Activated naive CD4-positive, alpha-beta T cell treated with anti-CD3 and anti-CD28 coated beads for 36 hours (primary cell): ENCODE measurements at regions not wholly inside any gene's neighbourhood (a gene's known extent, or its start where the extent isn't known, plus 50 kb on each side); places are given as distances from the start of the nearest gene placed in this dataset.

Source experiments
- CTCF ChIA-PET: fragments of 350-600 bp; sonication (Branson Sonifier 250); formaldehyde crosslinking; loops from one replicate; lab custom pipeline; 2021; ENCODE audit warnings: antibody characterized with exemption; lab: Charles Lee
- DNase-seq: peaks from one replicate; pipeline ENCODE4 v3.0.0-alpha.2; 2020
- H3K27ac Mint-ChIP-seq: one replicate; pipeline ENCODE4 v1.8.0; 2021; ENCODE audit warnings: mild to moderate bottlenecking, mixed read lengths
- H3K27me3 Mint-ChIP-seq: one replicate; pipeline ENCODE4 v1.8.0; 2021; ENCODE audit warnings: low read depth, mixed read lengths
- H3K36me3 Mint-ChIP-seq: one replicate; pipeline ENCODE4 v1.8.0; 2021; ENCODE audit warnings: low read depth, mixed read lengths
- H3K4me1 Mint-ChIP-seq: one replicate; pipeline ENCODE4 v1.8.0; 2021; ENCODE audit warnings: low read depth, mixed read lengths
- H3K4me3 Mint-ChIP-seq: one replicate; pipeline ENCODE4 v1.8.0; 2021; ENCODE audit warnings: mild to moderate bottlenecking, moderate library complexity, mixed read lengths
- H3K9me3 Mint-ChIP-seq: one replicate; pipeline ENCODE4 v1.8.0; 2021; ENCODE audit warnings: mixed read lengths
- intact Hi-C: fragments of 100-400 bp; cut with micrococcal nuclease; formaldehyde crosslinking; loops from one replicate; pipeline ENCODE4 v1.15.1; 2023

GRCh38 chr1:200316148-200316803 lies 93.6 kb downstream of the ZNF281 start:
- Mint-ChIP-seq H3K9me3 (no peaks in the 10 kb centered on the region), H3K4me1 (no peaks in the 10 kb centered on the region), H3K36me3 (no peaks in the 10 kb centered on the region), H3K4me3 (no peak overlapping the region), H3K27me3 (peaks cover 8% of the 10 kb centered on the region), H3K27ac (no peak overlapping the region)
- intact Hi-C loops = no loop called here
- CTCF ChIA-PET = interaction anchor here (0.6 to 1.1 kb wide), 2 partner anchors 55 to 225 kb away, joined by 3 read pairs; no protein-coding TSS in a partner anchor
- DNase-seq = no peak

GRCh38 chr1:200314085-200314750 lies 95.6 kb downstream of the ZNF281 start:
- Mint-ChIP-seq H3K36me3 (no peaks in the 10 kb centered on the region), H3K27ac (no peak overlapping the region), H3K4me3 (no peak overlapping the region), H3K4me1 (no peaks in the 10 kb centered on the region), H3K9me3 (no peaks in the 10 kb centered on the region), H3K27me3 (peaks cover 8% of the 10 kb centered on the region)
- CTCF ChIA-PET = interaction anchor here (0.5 to 0.6 kb wide), 3 partner anchors 26 to 62 kb away, joined by 3 read pairs; no protein-coding TSS in a partner anchor
- intact Hi-C loops = no loop called here
- DNase-seq = no peak

DNA sequence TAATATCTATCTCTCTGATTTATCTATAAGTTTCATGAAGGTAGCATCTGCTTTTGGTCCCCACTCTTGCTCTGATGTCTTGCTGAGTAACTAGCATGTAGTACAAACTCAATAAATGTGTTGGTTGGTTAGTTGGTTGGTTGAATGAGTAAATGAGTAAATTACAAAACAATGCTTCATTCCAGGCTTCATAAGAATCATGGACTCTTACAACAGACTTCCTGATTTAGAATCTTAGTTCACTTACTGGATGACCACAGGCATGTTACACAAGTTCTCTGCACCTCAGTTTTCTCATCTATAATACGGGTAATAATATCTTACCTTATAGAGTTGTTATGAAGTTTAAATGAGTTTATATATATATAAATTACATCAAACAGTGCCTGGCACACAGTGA lies 98.6 kb downstream of the ZNF281 start:
- Mint-ChIP-seq H3K36me3 (no peaks in the 10 kb centered on the region), H3K9me3 (no peaks in the 10 kb centered on the region), H3K27me3 (peaks cover 2% of the 10 kb centered on the region), H3K4me1 (peaks cover 6% of the 10 kb centered on the region), H3K4me3 (no peak overlapping the region), H3K27ac (no peak overlapping the region)
- no peak for DNase-seq
- CTCF ChIA-PET = interaction anchor here (0.5 kb wide), 1 partner anchor 172 kb away, joined by 3 read pairs; no protein-coding TSS in a partner anchor
- intact Hi-C loops = no loop called here

DNA sequence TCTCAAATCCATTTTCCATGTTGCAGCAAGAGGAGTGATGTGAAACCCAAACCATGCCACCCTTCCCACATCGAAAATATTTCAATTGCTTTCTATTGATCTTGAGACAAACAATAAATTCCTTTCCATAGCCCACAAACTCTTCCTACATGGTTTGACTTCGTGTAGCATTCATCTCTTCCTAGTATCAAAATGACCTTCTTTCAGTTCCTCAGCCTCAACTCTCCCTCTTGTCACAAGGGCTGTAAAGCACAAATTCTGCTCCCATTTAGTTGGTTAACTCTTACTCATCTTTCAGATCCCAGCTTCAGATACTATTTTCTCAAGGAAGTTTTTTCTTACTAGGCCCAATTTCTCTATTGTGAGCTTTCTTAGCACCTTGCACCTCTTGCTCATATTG lies 99.0 kb downstream of the ZNF281 start:
- peaks cover 6% of the 10 kb centered on the region for H3K4me1 Mint-ChIP-seq
- no peaks in the 10 kb centered on the region for H3K9me3 Mint-ChIP-seq
- CTCF ChIA-PET = interaction anchor here (0.5 to 0.6 kb wide), 2 partner anchors 46 to 172 kb away, joined by 3 read pairs; no protein-coding TSS in a partner anchor

DNA sequence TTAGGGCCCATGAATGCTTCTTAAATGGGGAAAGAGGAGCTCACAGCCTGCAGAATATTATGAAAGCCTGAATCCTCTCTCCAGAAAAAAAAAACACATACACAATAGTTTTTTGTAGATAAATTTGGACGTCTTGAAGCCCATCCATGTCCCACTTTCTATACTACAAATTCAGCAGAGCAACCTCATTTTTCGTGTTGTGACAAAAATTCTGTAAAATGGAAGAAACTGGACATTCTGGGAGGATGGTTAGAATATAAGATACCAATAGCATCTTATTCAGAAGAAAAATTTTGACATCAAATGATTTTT lies 102.1 kb downstream of the ZNF281 start:
- H3K27me3 Mint-ChIP-seq = no peaks in the 10 kb centered on the region
- no peak overlapping the region for H3K27ac Mint-ChIP-seq
- CTCF ChIA-PET = interaction anchor here (0.6 to 1.9 kb wide), 12 partner anchors 9 to 204 kb away, joined by 3 to 6 read pairs (median 3); no protein-coding TSS in a partner anchor
- intact Hi-C loops = loop anchor here (1.0 to 5.0 kb wide), 5 partner anchors 17 to 623 kb away; no protein-coding TSS in a partner anchor
- H3K4me1 Mint-ChIP-seq = peaks cover 11% of the 10 kb centered on the region
- no peaks in the 10 kb centered on the region for H3K36me3 Mint-ChIP-seq
- no peak overlapping the region for H3K4me3 Mint-ChIP-seq
- DNase-seq = no peak
- H3K9me3 Mint-ChIP-seq = no peaks in the 10 kb centered on the region

More for the DNA sequence above, 99.0 kb downstream of the ZNF281 start:
- intact Hi-C loops = no loop called here
- Mint-ChIP-seq H3K4me3 (no peak overlapping the region), H3K27ac (no peak overlapping the region), H3K27me3 (peaks cover 2% of the 10 kb centered on the region), H3K36me3 (no peaks in the 10 kb centered on the region)
- no peak for DNase-seq

DNA sequence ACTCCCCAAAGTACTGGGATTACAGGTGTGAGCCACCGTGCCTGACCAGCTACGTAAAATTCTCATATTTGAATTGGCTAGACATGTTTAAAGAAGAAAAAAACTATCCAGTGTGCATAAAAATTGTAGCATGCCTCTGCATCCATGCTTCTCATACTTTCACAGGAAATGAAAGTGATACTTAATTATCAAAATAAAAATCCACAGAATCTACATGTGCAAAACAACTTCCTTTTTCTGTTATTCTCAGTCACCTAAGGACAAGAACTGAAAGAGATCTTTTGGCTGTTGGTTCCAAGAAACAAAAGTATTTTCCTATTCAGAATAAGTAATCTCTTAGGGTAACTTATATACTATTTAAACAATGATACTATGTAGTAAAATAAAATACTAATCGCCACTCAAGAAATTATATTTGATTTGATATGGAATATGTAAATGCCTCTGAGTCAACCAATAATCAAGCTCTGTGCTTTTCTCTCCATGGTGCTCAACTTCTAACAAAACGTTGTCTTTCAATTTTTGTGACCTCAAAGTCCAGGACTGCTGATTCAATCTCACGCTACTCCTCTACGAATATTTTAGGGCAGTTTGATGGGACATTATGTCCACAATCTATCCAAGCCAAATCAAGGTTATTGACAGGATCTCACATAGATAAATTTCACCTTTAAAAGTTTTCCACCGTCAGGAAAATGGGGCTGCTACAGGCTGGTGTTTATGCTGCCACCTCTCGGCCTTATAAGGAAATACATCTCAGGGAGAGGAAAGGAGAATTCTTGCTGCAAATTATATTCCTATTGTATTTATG lies 102.7 kb downstream of the ZNF281 start:
- Mint-ChIP-seq H3K9me3 (no peaks in the 10 kb centered on the region), H3K27me3 (no peaks in the 10 kb centered on the region), H3K4me1 (peaks cover 13% of the 10 kb centered on the region), H3K36me3 (no peaks in the 10 kb centered on the region), H3K27ac (no peak overlapping the region), H3K4me3 (peak overlapping the region; percentile 5)
- intact Hi-C loops = loop anchor here (1.0 to 5.0 kb wide), 5 partner anchors 16 to 623 kb away; no protein-coding TSS in a partner anchor
- CTCF ChIA-PET = interaction anchor here (0.6 to 1.9 kb wide), 13 partner anchors 9 to 205 kb away, joined by 3 to 6 read pairs (median 3); no protein-coding TSS in a partner anchor
- peak; percentile 20 for DNase-seq

DNA sequence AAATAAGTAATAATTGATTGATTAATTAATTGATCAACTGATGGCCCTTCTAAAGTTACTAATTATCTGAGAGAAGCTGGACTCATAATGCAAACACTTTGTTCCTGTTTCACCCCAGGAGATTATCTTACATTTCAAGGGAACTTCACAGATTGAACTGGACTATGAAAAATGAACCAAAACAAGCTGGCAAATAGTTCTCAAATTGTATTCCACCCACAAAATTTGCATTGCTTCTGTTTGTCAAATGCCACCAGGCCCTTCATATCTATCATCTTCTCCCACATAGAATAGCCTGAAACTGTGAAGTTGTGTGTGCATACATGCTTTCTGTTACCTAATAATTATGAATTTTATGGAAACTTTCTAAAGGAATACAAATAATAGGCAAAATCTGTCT lies 104.0 kb downstream of the ZNF281 start:
- Mint-ChIP-seq H3K36me3 (no peaks in the 10 kb centered on the region), H3K27ac (no peak overlapping the region), H3K4me3 (no peak overlapping the region), H3K27me3 (no peaks in the 10 kb centered on the region), H3K4me1 (peaks cover 15% of the 10 kb centered on the region), H3K9me3 (no peaks in the 10 kb centered on the region)
- CTCF ChIA-PET = interaction anchor here (0.8 to 1.9 kb wide), 5 partner anchors 21 to 204 kb away, joined by 3 to 4 read pairs (median 3); no protein-coding TSS in a partner anchor
- intact Hi-C loops = loop anchor here (2.0 to 5.0 kb wide), 2 partner anchors 15 to 46 kb away; no protein-coding TSS in a partner anchor
- DNase-seq = no peak

GRCh38 chr1:200304171-200304570 lies 105.7 kb downstream of the ZNF281 start:
- H3K4me3 Mint-ChIP-seq = no peak overlapping the region
- no peaks in the 10 kb centered on the region for H3K27me3 Mint-ChIP-seq
- CTCF ChIA-PET = interaction anchor here (0.5 to 1.7 kb wide), 7 partner anchors 22 to 205 kb away, joined by 3 to 5 read pairs (median 4); no protein-coding TSS in a partner anchor
- no peak for DNase-seq
- no peaks in the 10 kb centered on the region for H3K9me3 Mint-ChIP-seq
- no peaks in the 10 kb centered on the region for H3K36me3 Mint-ChIP-seq
- no peak overlapping the region for H3K27ac Mint-ChIP-seq
- intact Hi-C loops = no loop called here
- peaks cover 15% of the 10 kb centered on the region for H3K4me1 Mint-ChIP-seq

DNA sequence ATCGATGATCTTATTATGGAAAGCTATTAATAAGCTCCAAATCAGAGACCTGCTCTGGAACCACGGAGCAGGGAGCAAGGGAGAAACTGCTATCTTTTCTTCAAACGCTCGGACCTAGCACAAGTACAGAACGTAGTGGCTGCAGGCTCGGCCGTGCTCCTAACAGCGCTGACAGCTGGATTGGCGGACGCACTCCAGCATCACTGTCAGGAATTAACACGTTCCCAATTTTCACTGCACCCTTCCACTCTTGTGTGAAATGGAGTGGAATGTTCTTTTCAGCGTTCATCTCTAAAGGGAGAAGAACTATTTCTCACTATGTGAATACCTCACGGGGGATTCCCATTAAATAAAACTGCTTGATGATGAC lies 106.9 kb downstream of the ZNF281 start:
- CTCF ChIA-PET = interaction anchor here (0.6 to 2.4 kb wide), 4 partner anchors 24 to 199 kb away, joined by 4 to 13 read pairs (median 6); no protein-coding TSS in a partner anchor
- intact Hi-C loops = loop anchor here (1.0 to 2.0 kb wide), 4 partner anchors 150 to 208 kb away; no protein-coding TSS in a partner anchor
- Mint-ChIP-seq H3K36me3 (no peaks in the 10 kb centered on the region), H3K9me3 (no peaks in the 10 kb centered on the region), H3K27ac (no peak overlapping the region), H3K27me3 (no peaks in the 10 kb centered on the region), H3K4me3 (peak overlapping the region; percentile 75), H3K4me1 (peaks cover 15% of the 10 kb centered on the region)
- DNase-seq = no peak

DNA sequence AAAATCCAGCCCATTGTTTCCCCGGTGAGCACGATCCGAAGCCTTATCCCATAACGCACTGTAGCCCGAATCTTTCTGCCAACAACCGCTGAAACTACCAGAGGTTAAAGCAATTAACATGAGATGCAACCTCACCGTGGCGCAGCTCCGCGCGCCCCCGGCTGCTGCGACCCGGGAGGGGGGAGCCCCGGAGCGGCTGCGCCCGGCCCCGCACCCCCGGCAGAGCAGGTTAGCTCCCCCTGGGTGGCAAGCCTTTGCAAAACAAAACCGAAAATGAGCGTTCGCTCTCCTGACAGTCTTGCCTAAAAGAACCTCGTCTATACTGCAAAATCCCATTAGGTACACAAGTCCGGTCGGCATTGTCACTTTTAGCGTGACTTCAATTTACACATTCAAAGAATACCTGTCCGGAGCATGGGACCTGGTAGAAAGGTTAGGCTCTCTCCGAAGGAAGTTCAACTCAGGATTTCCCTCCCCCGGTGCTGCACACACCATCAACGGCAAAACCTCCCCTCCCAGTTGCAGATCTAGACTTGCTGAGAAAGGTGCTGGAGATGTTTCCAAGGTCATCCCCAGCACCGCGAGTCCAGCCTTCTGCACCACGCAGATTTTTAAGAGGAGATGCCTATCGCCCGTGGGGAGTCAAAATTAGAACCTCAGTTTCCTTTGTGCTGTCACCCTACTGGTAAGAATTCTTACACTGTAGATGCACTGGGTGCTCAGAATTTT lies 107.5 kb downstream of the ZNF281 start:
- DNase-seq = peak; percentile 71
- CTCF ChIA-PET = interaction anchor here (0.6 to 2.4 kb wide), 9 partner anchors 23 to 199 kb away, joined by 3 to 13 read pairs (median 4); no protein-coding TSS in a partner anchor
- Mint-ChIP-seq H3K27me3 (no peaks in the 10 kb centered on the region), H3K27ac (no peak overlapping the region), H3K36me3 (no peaks in the 10 kb centered on the region), H3K4me1 (peaks cover 14% of the 10 kb centered on the region), H3K9me3 (no peaks in the 10 kb centered on the region), H3K4me3 (peak overlapping the region; percentile 75)
- intact Hi-C loops = loop anchor here (1.0 to 2.0 kb wide), 4 partner anchors 149 to 208 kb away; no protein-coding TSS in a partner anchor

GRCh38 chr1:200301152-200301551 lies 108.7 kb downstream of the ZNF281 start:
- CTCF ChIA-PET = interaction anchor here (0.6 to 2.4 kb wide), 7 partner anchors 13 to 190 kb away, joined by 3 to 13 read pairs (median 4); no protein-coding TSS in a partner anchor
- peaks cover 9% of the 10 kb centered on the region for H3K4me1 Mint-ChIP-seq
- H3K36me3 Mint-ChIP-seq = no peaks in the 10 kb centered on the region
- H3K27me3 Mint-ChIP-seq = no peaks in the 10 kb centered on the region
- no peaks in the 10 kb centered on the region for H3K9me3 Mint-ChIP-seq
- H3K4me3 Mint-ChIP-seq = no peak overlapping the region
- intact Hi-C loops = no loop called here
- no peak for DNase-seq
- H3K27ac Mint-ChIP-seq = no peak overlapping the region
